IPS DF 6.9 (cell line): ENCODE measurements at regions not wholly inside any gene's neighbourhood (a gene's known extent, or its start where the extent isn't known, plus 50 kb on each side); places are given as distances from the start of the nearest gene placed in this dataset.

ENCODE experiments used
- DNase-seq: peaks from one replicate; pipeline ENCODE4 v3.0.0-alpha.2; 2013; ENCODE audit warnings: low read depth, low spot score
- H3K27ac ChIP-seq: one replicate; pipeline ENCODE4 v1.5.1; 2013; ENCODE audit warnings: low read length, control low read depth
- H3K27me3 ChIP-seq: 2 replicates; pipeline ENCODE4 v1.6.1; 2013; ENCODE audit warnings: mild to moderate bottlenecking, low read length; ENCODE audit not compliant: control insufficient read depth, insufficient read depth
- H3K36me3 ChIP-seq: 2 replicates; pipeline ENCODE4 v1.6.1; 2013; ENCODE audit warnings: low read length; ENCODE audit not compliant: control insufficient read depth, insufficient read depth
- H3K4me1 ChIP-seq: 2 replicates; pipeline ENCODE4 v1.6.1; 2013; ENCODE audit warnings: low read length; ENCODE audit not compliant: control insufficient read depth, insufficient read depth
- H3K4me3 ChIP-seq: 2 replicates; pipeline ENCODE4 v1.5.1; 2013; ENCODE audit warnings: mild to moderate bottlenecking, low read length
- H3K9me3 ChIP-seq: 2 replicates; pipeline ENCODE4 v1.6.1; 2013; ENCODE audit warnings: low read length, inconsistent platforms; ENCODE audit not compliant: control insufficient read depth, insufficient read depth
- WGBS: extraction: QIAGEN DNeasy Blood & Tissue Kit; methylation state at CpG from one replicate; pipeline ENCODE4 v1.1.7; 2013; ENCODE audit warnings: mixed read lengths, missing lambda C conversion rate; ENCODE audit not compliant: insufficient read length, insufficient coverage; 5-methylcytosine and 5-hydroxymethylcytosine counted together

DNA sequence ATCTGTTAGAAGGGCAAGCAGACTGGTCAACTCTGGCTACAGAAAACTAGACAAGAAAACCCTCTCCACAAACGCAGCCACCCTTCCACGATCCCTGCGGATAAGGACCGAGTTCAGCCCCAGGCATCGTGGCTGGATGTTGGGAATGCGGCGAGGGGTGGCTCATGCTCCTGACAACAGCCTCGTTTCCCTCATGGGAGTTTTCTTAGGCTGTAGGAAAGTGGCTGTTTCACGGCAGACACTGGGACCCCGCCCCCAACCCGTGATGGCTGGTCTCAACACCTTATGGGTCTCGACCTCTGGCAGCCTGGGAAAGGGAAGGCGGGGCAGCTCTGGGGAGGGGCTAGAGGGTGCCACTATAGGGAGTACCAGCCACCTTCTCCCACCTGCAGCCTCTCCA, 123.3 kb downstream of the RFLNA start:
- Histone ChIP-seq H3K4me3 (no peak overlapping the region), H3K36me3 (peaks cover 12% of the 10 kb centered on the region), H3K9me3 (no peaks in the 10 kb centered on the region), H3K27me3 (no peaks in the 10 kb centered on the region), H3K27ac (no peak overlapping the region), H3K4me1 (peaks cover 1% of the 10 kb centered on the region; the same call in 1 of the 2 replicates)
- WGBS: no CpG with 5 or more reads among the region's 13 CpGs
- no peak for DNase-seq

DNA sequence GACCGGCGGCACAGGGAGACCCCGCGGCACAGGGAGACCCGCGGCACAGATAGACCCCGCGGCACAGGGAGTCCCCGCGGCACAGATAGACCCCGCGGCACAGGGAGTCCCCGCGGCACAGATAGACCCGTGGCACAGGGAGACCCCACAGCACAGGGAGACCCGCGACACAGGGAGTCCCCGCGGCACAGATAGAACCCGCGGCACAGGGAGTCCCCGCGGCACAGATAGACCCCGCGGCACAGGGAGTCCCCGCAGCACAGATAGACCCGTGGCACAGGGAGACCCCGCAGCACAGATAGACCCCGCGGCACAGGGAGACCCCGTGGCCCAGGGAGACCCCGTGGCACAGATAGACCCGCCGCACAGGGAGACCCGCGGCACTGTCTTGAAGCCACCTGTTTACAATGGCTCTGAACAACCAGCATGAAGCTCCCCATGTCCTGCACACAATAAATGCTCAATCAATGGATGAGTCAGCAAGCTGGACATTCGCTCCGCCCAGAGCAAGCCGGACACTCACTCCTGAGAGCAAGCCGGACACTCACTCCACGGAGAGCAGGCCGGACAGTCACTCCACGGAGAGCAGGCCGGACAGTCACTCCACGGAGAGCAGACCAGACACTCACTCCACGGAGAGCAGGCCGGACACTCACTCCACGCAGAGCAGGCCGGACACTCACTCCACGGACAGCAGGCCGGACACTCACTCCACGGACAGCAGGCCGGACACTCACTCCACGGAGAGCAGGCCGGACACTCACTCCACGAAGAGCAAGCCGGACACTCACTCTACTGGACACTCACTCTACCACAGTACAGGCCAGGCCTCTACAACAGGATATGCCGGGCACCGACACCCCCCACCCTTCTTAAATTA, 121.9 kb downstream of the RFLNA start:
- H3K4me1 ChIP-seq: no peaks in the 10 kb centered on the region
- H3K36me3 ChIP-seq: peaks cover 16% of the 10 kb centered on the region
- no peak for DNase-seq
- no CpG with 5 or more reads among the region's 59 CpGs for WGBS
- no peaks in the 10 kb centered on the region for H3K9me3 ChIP-seq
- H3K27me3 ChIP-seq: no peaks in the 10 kb centered on the region
- no peak overlapping the region for H3K27ac ChIP-seq
- no peak overlapping the region for H3K4me3 ChIP-seq

DNA sequence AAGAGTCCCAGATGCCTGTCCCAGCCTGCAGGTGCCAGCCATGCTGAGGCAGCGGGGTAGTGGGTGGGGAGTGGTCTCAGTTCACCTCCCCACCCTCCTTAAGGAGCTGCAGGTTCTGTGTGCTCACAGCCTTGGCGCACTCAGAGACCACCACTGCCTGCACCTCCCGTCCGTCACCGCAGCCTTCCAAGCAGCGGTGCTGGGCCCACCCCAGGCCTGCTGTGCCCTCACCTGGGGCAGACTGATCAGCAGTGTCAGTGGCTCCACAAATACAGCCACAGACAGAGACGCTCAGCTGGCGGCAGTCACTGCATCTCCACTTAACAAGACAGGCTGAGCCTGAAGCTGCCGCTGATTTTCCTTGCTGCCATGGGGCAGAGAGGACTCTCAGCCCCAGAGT, 120.2 kb downstream of the RFLNA start:
- Histone ChIP-seq H3K4me3 (no peak overlapping the region), H3K9me3 (no peaks in the 10 kb centered on the region), H3K27me3 (no peaks in the 10 kb centered on the region), H3K27ac (no peak overlapping the region), H3K4me1 (peaks cover 2% of the 10 kb centered on the region; the same call in 1 of the 2 replicates), H3K36me3 (peaks cover 13% of the 10 kb centered on the region)
- WGBS: no CpG with 5 or more reads among the region's 9 CpGs
- DNase-seq: no peak

DNA sequence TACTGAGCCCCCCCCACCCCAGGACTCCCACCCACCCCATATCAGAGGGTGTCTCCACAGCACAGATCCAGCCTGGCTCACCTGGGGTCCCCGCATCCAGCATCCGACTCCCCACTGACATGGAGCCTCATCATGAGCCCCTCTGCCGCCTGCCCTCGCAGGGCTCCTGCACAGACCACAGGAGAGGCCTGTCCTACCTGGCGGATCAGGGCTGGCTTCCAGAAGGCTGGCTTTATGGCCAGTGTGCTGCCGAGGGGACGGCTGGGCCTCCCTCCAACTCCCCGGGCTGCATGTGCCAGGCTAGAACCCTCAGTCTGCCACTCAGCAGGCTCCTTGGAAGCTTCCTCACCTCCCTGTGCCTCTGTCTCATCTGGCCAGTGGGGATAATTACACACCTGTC, 119.0 kb downstream of the RFLNA start:
- no peak for DNase-seq
- no CpG with 5 or more reads among the region's 8 CpGs for WGBS
- Histone ChIP-seq H3K9me3 (no peaks in the 10 kb centered on the region), H3K27ac (no peak overlapping the region), H3K36me3 (peaks cover 8% of the 10 kb centered on the region; the same call in 1 of the 2 replicates), H3K4me3 (no peak overlapping the region), H3K27me3 (no peaks in the 10 kb centered on the region), H3K4me1 (peaks cover 2% of the 10 kb centered on the region; the same call in 1 of the 2 replicates)

DNA sequence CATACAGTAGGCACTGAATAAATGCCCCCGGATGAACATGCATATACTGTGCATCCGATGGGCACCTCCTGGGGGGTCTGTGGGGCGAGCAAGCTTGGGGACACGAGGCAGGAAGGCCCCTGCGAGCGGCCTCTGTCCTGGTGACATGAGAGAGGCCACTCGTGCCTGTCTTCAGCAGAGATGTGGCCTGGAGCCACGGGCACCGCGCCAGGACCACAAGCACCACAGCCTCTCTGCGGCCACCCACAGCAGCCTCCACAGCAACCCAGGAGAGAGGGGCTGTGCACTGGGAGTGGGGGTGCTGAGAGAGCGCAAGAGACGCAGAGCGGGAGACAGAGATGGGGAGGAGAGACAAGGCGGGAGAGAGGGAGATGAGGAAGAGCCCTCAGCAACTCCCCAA, 118.5 kb downstream of the RFLNA start:
- H3K27ac ChIP-seq: no peak overlapping the region
- DNase-seq: no peak
- no CpG with 5 or more reads among the region's 15 CpGs for WGBS

DNA sequence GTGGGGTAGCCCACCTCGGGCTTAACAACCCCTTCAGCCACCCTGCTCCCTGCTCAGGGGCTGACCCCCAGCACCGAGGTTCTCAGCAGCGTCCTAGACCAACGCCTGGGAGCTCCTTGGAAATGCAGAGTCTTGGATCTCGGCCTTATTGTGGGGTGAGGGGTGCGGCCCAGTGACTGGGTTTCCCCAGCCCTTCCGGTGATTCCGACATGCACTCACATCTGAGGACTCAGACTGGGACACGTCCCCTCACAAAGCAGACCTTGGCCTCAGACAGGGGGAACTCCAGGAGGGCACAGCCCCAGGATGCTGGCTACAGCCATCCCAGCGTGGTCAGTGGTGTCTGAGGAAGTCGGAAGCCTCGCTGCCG, 117.7 kb downstream of the RFLNA start:
- H3K4me1 ChIP-seq: peaks cover 2% of the 10 kb centered on the region; the same call in 1 of the 2 replicates
- WGBS: no CpG with 5 or more reads among the region's 13 CpGs
- H3K27ac ChIP-seq: no peak overlapping the region

More for the DNA sequence above, 118.5 kb downstream of the RFLNA start:
- peaks cover 8% of the 10 kb centered on the region; the same call in 1 of the 2 replicates for H3K36me3 ChIP-seq
- H3K27me3 ChIP-seq: no peaks in the 10 kb centered on the region
- no peaks in the 10 kb centered on the region for H3K9me3 ChIP-seq
- H3K4me1 ChIP-seq: peaks cover 2% of the 10 kb centered on the region; the same call in 1 of the 2 replicates
- H3K4me3 ChIP-seq: no peak overlapping the region

DNA sequence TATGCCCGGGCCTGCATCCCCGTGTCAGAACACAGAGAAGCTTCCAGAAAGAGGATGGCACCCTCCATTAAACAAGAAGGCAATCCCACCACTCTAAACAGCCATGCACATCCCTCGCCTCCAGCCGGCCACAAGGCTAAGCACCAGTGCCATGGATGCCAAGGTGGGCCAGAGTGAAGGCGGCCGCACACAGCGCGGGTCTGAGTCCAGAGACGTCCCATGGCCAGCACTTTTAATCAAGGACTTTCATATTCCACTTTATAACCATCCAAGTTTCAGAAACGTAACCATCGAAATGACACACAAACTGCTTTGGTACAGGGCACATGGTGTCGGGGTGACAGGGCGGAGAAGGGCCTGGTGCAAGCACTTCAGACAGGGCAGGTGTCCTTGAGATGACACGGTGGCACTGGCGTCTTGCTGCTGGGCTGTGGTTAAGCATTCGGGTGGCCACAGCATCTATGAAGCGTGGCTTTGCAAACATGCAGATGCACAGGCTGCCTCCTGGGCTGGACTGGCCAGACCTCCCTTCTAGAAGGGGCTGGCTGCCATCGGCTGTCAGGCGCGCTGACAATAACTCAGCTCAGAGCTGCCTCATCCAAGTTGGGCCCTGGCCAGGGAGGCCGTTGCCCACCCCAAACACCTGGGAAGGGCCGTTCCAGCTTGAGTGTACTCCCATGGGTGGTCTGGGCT, 117.2 kb downstream of the RFLNA start:
- Histone ChIP-seq H3K9me3 (no peaks in the 10 kb centered on the region), H3K27me3 (no peaks in the 10 kb centered on the region), H3K27ac (no peak overlapping the region), H3K36me3 (peaks cover 8% of the 10 kb centered on the region; the same call in 1 of the 2 replicates), H3K4me3 (no peak overlapping the region), H3K4me1 (peaks cover 2% of the 10 kb centered on the region; the same call in 1 of the 2 replicates)
- WGBS: no CpG with 5 or more reads among the region's 22 CpGs
- DNase-seq: no peak

More for the DNA sequence above, 117.7 kb downstream of the RFLNA start:
- Histone ChIP-seq H3K36me3 (peaks cover 8% of the 10 kb centered on the region; the same call in 1 of the 2 replicates), H3K27me3 (no peaks in the 10 kb centered on the region), H3K4me3 (no peak overlapping the region), H3K9me3 (no peaks in the 10 kb centered on the region)
- DNase-seq: no peak

DNA sequence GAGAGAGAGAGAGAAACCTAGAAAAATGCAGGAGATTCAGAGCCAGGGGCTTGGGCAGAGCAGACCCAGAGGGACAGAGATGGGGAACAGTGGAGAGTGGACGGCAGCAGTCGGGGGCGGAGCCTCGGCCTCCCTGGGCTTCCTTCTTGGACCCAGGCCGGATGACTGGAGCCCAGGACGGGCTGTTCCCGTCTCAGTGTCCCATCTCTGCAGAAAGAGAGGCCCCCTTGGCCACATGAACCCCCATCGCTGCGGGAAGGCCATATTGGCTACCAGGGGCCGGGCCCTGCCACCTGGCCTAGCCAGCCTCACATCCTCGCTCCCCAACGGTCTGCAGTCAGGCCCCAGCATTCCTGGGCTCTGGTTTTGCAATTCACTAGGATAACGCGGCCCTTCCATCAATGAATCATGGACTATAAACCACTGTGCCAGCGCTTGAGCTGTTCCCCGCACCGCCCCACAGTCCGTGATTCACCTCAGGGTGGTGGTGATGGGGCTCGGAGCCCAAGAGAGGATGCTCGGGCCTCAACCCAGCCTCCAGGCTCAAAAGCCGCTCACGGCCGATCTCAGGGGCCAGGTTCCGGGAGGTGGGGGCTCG, 116.5 kb downstream of the RFLNA start:
- DNase-seq: no peak
- Histone ChIP-seq H3K27me3 (no peaks in the 10 kb centered on the region), H3K4me3 (no peak overlapping the region), H3K9me3 (no peaks in the 10 kb centered on the region), H3K36me3 (peaks cover 8% of the 10 kb centered on the region; the same call in 1 of the 2 replicates), H3K27ac (no peak overlapping the region), H3K4me1 (peaks cover 3% of the 10 kb centered on the region; the same call in 1 of the 2 replicates)
- WGBS: no CpG with 5 or more reads among the region's 25 CpGs

DNA sequence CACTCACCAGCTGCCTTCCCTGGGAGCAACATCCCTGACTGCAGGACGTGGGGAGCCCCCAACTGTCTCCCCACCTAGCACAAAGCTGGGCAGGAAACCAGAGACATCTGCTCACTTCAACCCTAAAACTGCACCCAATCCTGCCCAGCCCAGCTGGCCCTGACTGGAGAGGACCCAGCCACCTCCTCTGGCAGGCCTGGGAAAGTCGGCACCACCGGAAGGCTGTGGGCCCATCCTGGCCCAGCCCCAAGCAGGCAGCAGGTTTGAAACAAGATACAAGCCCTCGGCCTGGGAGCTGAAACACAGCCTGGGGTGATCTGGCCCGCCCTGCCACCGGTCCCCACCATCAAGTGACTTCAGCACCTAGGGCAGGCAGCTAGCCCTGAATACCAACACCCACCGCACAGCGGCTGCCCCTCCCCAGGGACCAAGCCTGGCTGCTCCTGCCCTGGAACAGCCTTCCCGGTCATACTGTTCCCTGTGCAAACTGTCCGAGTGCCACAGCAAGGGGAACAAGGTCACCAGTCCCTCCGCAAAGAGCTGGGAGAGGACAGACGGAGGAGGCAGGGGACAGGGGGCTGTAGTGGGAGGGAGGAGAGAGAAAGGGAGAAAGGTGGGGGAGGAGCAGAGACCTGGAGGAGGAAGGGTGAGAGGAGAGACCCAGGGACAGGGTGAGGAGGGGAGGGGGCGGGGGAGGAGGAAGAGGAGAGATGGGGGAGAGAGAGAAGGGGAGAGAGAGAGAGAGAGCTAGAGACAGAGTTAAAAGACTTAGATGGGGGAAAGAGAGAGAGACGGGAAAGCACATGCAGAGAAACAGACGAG, 115.7 kb downstream of the RFLNA start:
- DNase-seq: no peak
- no peak overlapping the region for H3K4me3 ChIP-seq
- H3K9me3 ChIP-seq: no peaks in the 10 kb centered on the region
- H3K27ac ChIP-seq: no peak overlapping the region
- no CpG with 5 or more reads among the region's 15 CpGs for WGBS
- H3K4me1 ChIP-seq: peaks cover 4% of the 10 kb centered on the region; the same call in 1 of the 2 replicates
- H3K36me3 ChIP-seq: peaks cover 8% of the 10 kb centered on the region; the same call in 1 of the 2 replicates
- H3K27me3 ChIP-seq: no peaks in the 10 kb centered on the region
